Heart left ventricle (tissue), 13 donors: ENCODE measurements at regions not wholly inside any gene's neighbourhood (a gene's known extent, or its start where the extent isn't known, plus 50 kb on each side); places are given as distances from the start of the nearest gene placed in this dataset.

Source experiments
- POLR2A ChIP-seq, 2 donors: fragments of 450-650 bp; IDR thresholded peaks; one replicate each; pipeline ENCODE4 v1.6.1; 2017; ENCODE audit warnings: antibody characterized with exemption in 2 of 2, mild to moderate bottlenecking in 2 of 2, moderate library complexity in 2 of 2
- TF ChIP-seq, protein P1 (sequence below), 12 donors: fragments of 200-600 bp; sonication (generic) in 4 of 12; IDR thresholded peaks; one replicate each; pipeline versions ENCODE4 v1.5.0 to v1.8.0; 2018 to 2022; ENCODE audit warnings: antibody characterized with exemption in 12 of 12, mild to moderate bottlenecking in 5 of 12
- donor health status: ischemic (EF 13 %, LVEDD 7.1; RV severe dilation, severe dysfunction).
- donor health status: DM: no; HTN: yes; CAD: no.
- donor health status: DM: no; HTN: no; CAD: no.
- donor health status: ischemic (EF 25% LVEDD 6.9; RV normal size, moderate dysfunction).
- donor health status: ischemic (EF 25% LVEDD 5.7; RV mildly dilated, moderate dysfunction).
- donor health status: ischemic (EF 35%, LVEDD 5.7; RV mildly dilated, moderate dysfunction).
- donor health status: nonischemic (EF 11% LVEDD 7.7; RV severe dilation, severe dysfunction).
- donor health status: DM: yes; HTN: yes; CAD: no.
- donor health status: PGD.
- donor health status: ischemic (EF 29% LVEDD 5.4; RV normal size, mild dysfunction).
- donor health status: nonischemic (EF 23%, LVEDD 6.1; RV moderate dilation, normal function).

DNA sequence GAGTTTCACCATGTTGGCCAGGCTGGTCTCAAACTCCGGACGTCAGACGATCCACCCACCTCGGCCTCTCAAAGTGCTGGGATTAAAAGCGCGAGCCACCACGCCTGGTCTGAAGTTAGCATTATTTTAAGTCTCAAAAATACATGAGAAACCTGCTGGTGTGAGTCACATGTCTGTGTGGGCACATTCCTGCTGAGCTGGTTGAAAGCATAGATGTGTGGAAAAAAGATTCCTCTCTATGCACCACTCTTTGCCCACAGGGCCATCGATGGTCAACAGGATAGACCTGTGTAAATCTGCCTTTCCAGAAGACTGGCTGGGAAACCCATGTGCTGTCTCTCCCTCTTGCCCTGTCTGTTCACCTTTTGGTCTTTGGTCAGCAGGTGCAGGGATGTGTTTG lies 63.5 kb downstream of the CHRD start:
- TF ChIP-seq, protein P1, sequence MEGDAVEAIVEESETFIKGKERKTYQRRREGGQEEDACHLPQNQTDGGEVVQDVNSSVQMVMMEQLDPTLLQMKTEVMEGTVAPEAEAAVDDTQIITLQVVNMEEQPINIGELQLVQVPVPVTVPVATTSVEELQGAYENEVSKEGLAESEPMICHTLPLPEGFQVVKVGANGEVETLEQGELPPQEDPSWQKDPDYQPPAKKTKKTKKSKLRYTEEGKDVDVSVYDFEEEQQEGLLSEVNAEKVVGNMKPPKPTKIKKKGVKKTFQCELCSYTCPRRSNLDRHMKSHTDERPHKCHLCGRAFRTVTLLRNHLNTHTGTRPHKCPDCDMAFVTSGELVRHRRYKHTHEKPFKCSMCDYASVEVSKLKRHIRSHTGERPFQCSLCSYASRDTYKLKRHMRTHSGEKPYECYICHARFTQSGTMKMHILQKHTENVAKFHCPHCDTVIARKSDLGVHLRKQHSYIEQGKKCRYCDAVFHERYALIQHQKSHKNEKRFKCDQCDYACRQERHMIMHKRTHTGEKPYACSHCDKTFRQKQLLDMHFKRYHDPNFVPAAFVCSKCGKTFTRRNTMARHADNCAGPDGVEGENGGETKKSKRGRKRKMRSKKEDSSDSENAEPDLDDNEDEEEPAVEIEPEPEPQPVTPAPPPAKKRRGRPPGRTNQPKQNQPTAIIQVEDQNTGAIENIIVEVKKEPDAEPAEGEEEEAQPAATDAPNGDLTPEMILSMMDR (IDR thresholded peaks at IDR 0.05): no peak
- TF ChIP-seq POLR2A (IDR thresholded peaks at IDR 0.05): no peak
